NCI-H2029 treated with DMSO at 0.1 percent for 48 hours (cell line): ENCODE measurements at regions not wholly inside any gene's neighbourhood (a gene's known extent, or its start where the extent isn't known, plus 50 kb on each side); places are given as distances from the start of the nearest gene placed in this dataset.
"Not testable (repeated sequence)": the region's sequence is repeated elsewhere in the genome, so short reads cannot be mapped to it uniquely, and the experiment has no call there.

Experiments
- DNase-seq: peaks from one replicate; lab custom pipeline; 2025; lab: John Stamatoyannopoulos, UW

DNA sequence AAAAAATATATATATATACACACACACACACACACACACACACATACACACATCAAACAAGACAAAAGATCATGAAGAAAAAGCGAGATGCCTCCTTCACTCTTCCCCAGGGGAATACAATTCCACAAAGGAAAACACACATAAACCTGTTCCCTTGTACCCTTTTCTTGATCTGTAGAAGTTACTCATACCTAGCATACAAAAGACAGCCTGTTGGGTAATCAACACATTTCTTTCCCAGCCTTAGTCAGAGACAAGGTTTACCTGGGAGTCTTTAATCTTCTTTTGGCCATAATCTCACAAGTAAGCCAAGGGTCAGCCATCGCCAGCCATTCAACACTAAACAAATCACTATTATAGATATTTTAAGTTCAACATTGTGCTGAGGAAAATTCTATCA is 407.0 kb downstream of the SUCLG1 start:
- DNase-seq = no peak

DNA sequence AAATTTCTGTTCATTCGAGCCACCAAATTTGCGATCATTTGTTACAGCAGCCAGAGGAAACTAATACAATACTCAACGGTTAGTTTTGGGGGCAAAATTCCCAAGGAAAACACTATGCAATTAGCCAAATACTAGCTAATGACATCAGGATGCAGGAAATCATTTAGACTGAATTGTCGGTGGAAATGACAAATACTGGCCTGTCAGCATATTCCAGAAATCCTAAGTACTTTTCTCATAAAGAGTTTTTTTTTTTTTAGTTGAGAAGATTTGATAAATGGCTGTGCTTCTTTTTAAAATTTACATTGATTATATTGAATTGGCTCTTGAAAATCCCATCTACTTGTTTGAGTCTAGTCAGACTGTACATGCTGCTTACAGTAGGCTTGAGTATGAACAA is 410.1 kb downstream of the SUCLG1 start:
- DNase-seq = no peak

DNA sequence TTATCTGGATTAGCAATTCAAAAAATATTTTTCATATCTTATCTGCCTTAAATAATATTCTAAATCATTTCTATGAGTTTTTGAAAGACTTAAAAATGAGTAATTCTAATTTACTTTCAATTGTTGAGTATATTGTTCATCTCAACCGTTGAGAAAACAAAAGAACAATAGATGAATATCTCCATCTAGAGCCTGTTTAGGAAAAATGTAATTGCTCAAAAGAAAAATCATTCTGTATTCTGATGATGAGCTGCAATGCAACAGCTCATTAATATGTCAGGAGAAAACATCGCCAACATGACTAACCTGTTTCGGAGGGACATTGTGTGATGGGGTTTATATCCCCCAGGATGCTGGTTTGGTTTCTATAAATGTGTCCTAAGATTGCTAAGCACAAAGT is 417.6 kb downstream of the SUCLG1 start:
- no peak for DNase-seq

DNA sequence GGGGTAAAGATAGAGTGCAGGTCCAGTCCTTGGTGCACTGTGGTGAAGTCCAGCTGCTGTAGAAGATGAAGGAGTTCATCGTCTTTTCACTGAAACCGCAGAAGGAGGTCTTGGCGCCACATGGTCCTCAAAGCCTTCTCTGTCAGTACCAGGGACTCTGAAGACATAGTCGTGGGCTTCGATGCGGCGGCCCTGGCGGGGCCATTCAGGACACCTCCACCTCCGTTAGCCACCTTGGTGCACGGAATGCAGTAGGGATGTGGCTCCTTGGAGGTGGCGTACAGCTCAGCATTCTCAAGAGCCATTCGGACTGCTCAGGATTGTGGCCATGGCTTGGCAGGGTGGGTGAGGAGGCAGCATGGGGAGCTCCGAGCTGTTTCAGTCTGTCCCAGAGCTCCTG is 418.8 kb downstream of the SUCLG1 start:
- DNase-seq = no peak

DNA sequence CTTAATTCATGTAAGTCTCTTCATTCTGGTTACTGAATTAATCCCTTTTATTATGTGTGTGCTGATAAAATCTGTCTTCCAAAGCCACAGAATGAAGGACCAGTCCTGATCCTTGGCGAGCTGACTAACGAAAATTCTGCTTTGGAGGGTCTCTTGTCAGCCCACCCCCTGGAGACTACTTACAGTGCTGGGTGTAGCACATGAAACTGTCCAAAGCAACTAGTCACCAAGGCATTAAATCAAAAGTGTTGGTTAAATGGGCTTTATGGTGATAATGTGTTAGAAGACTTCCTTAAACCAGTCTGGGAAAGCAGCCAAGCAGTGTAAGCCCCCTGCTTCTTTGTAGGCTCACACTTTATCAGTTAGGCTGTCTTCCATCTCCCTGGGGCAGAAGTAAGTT is 420.2 kb downstream of the SUCLG1 start:
- no peak for DNase-seq

DNA sequence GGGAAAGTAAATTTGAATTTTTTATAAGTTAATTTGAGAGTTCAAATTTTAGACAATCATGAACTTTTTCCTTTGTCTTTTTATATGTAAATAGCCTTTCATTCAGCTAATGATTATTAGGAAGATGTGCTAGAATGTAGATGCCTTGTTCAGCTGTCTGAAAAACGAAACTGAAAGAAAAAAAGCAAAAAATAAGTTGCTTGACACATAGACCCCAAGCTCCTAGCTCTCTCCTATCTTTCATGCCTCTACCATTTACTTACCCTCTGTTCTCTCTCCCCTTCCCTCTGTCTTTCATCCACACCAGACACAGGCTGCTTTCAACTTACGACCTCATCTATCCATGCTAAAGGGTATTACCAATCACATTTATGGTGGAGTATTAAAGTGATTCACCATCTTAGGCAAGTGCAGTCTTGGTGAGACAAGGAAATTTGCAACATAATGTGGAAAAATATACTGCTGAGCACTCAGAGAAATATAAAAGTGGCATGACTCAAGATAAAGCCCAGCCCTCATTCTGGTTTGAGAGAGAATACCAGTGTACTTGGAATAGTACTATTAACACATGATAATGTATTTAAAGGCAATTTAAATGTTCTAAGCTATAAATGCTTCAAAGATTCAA is 425.6 kb downstream of the SUCLG1 start:
- DNase-seq = no peak

DNA sequence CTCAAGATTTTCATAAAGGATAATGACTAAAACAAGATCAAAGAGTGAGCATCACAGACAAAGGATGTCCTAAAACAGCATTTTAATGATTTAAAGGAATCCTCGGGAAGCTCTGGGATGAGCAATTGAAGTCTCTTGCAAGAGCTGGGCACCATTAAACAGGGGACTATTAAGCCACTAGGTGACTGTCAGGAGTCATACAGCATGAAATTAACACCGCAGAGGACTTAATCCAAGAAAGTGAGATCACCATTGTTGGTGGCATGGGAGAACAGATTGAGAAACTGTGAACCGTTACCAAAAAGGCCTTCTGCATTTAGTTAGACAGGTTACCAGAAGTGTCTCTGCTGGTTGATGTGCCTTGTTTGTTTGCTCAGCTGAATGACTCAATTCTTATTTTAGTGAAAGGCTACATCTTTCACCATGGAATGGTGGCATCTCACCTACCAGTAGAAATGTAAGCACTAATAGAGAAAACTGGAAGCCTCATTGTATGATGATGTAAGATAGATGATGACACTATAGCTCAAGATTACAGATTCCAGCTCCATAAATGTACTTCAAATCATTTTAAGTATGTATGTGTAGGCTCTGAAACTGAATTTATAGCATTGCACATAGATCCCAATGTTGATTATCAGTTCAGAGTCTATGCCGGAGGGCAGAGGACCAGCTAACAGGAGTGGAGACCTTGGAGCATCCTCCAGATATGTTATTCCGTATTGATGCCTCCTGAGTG is 427.6 kb downstream of the SUCLG1 start:
- no peak for DNase-seq

DNA sequence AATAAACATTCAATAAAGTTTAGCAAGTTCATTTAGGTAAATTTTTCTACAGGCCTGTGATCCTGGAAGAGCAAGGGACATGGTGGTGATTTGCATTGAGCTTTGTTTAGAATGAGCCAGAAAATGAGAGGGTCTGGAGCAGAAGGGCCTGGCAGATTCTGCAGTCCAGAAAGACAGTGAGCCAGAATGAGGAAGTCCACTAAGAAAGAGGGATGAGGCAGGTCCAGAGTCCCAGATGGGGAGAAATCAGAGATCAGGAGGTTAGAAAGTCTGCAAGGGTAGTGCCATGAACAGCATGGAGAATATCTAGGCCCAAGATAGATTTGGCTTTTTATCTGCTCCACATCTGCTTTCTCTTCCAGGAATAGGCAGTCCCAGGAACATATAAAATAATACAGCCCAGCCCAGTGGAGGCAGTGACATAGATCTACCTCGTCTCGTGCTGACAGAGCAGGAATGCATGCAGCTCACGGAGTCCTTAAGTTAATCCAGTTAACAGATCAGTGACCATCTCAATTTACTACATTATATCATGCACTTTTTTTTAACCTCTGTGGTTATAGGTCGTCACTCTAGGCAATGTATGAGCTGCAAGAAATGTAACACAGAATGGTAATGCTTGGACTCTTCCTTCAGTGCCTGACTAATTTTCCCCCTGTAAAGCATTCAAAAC is 429.0 kb downstream of the SUCLG1 start:
- no peak for DNase-seq

DNA sequence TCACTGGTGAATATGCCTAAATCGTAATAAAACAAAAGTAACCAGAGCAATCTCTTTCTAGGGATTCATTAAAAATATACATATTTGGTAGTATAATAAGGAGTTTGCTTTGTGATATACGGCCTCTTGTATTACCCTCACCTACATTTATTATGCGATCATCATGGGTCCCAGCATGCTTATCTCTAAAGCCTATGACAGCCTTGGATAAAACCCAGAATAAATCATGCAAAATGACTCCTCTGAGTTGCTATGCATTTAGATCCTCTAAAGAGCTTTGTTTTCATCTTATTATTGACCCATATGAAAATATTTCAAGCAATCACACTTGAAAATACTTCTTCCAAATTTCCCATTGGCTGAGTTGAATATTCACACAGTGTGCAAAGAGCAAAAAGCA is 432.3 kb downstream of the SUCLG1 start:
- DNase-seq = no peak

DNA sequence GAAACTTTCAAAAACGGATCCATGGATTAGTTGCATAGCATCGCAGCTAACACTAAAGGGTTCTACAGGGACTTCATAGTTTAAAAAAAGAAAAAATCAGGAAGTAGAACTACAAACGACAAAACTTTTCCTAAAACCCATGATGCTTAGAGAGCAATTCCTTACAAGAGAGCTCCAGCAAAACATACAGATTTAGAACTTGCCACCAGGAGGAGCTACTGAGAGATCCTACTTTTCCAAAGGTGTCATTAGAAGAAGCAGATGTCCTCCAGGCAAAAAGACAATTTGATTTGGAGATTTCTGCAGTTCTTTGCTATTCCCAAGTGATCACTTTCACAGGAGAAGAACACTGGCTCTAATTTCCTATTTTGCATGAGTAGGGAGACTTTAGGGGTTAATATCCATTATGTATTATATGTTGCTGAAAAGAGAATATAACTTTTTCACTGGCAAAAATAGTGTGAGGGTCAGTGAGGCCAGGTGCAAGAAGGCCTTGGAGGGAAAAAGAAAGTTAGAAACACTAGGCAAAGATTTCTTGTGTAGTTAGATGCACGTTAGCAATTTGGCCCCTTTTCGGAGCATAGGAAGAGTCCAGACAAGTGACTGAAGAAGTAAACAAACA is 436.2 kb downstream of the SUCLG1 start:
- DNase-seq = peak; percentile 36

DNA sequence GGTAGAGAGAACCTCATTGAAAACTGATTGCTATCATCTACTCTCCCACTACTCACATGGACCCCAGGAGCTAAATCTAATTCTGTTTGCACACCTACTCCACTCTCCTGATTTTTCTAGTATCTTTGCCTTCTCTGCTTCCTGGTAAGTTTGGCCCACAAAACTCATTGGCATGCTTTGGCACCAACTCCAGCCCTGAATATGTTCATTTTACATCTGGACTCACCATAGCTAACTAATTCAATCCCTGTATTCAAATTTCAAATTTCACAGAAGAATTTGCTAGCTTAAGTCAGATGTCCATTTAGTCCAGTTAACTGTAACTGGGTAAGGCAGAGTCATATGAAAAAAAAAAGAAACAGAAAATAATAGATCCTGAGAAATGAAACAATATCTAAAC is 442.1 kb downstream of the SUCLG1 start:
- DNase-seq = no peak

DNA sequence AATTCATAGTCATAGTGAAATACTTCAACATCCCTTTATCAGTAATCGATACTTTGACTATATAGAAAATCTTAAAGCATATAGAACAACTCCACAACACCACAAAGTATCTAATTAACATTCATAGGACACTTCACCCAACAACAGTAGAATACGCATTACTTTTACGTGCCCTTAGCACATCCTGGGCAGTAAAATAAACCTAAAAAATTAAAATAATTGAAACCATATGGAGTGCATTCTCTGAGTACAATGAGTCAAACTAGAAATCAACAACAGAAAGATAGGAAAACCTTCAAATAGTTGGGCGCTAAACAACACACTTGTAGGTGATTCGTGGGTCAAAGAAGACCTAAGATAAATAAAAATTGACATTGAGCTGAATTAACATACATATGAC is 442.9 kb downstream of the SUCLG1 start:
- DNase-seq = no peak

DNA sequence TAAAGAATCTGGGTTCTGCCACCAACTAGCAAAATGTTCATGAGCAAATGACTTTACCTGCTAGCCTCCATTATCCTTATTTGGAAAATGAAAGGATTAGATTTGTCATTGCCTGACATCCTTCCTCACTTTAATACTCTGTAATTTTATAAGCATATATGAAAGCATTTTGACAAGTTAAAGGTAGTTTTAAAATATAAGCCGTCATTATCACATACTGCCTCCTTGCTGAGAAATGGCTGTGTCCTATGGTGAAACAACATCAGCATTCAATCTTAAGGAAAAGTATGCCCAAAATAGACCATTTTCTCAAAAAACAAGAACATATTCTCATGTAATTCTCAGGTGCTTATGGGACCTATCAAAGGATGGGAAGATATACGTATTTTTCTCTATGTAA is 461.2 kb downstream of the SUCLG1 start:
- DNase-seq = no peak

DNA sequence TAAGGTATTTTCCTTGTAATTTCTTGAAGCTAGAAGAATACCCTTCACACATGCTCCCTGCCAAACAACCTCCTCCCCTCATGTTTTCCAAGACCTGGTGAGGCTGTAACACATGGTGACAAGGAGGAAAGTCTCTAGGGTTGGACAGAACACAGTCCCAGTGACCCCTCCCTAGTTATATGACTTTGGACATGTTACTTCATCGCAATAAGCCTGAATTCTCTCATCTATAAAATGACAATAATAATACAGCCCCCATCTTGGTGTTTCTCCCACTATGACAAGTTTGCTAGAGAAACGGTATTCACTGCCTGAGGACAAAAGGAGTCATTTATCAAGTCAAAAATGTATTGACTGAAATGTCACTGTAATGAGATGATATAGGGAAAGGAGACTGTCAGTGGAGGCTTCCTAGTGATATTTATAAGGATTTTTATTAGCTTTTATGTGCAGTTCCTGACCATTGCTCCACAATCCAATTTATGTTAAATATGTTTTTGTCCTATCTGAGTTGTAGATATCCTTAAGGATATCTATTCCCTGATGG is 464.4 kb downstream of the SUCLG1 start:
- no peak for DNase-seq

DNA sequence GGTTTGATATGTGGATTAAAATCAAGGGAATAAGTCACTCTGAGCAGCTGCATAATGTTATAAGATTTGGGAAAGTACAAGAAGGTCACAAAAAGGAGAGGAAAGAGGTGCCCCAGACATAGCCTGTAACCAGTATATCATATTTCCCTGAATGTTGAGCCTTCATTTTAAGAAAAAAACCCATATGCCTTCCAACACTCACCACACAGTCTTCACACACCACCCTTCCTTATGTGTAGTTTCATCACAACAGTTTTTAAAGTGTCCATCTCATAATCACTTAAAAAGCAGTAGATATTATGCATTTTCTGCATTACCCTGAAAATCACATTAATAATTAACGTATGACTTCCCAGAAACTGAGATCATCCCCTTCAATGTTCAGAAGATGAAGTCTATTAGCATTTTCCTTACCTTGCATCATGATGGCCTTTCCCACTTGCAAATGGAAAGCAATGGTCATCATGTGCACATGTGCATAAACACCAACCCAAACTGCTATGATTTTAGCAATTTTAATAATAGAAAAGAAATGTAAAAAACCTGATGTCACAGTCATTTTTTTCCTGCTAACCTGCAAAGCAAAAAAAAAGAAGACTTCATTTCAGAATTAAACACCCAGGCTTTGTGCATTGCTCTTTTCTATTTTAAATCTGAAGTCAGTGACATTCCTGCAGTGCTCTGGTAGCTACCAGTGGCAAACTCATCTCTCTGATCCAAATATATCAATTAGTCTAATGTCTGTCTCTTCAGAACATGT is 465.0 kb downstream of the SUCLG1 start:
- DNase-seq = no peak

DNA sequence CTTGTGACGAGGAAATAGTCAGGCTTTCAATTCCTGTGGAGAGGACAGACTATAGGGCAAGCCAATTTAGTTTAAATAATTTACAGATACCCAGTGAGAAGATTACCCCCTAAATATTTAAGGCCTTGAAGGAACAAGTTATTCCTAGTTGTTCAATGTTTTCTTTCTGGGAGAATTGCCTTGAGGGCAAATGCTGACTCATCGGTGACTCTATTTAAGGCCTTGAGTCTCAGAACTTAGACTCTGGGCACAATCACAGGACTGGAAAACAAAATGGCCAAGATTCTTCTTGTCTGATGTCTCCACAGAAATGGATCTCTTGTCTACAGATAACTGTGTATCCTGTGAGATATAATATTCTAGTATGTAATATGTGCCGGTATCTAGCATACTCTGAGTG is 467.1 kb downstream of the SUCLG1 start:
- no peak for DNase-seq

DNA sequence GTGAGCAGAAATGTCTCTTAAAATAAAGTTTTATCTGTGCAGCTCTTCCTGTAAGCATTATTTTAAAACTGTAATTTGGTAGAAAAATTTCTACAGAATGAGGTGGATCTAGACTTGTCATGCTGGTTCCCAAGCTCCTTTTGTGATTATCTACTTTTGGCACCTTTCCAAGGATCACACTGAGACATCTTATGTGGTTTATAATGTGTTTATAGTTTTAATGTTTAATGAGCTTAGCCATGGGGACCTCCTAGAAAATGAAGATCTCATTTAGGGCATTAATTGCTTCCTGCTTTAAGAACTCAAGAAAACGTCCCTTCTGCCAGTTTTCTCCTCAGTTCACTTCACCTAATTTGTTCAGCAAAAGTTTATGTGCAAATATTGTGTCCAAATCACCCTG is 468.4 kb downstream of the SUCLG1 start:
- no peak for DNase-seq

DNA sequence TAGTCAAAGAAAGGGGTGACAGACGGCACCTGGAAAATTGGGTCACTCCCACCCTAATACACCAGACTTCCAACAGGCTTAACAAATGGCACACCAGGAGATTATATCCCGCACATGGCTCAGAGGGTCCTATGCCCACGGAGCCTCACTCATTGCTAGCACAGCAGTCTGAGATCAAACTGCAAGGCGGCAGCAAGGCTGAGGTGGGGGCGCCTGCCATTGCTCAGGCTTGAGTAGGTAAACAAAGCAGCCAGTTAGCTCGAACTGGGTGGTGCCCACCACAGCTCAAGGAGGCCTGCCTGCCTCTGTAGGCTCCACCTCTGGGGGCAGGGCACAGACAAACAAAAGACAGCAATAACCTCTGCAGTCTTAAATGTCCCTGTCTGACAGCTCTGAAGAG is 482.5 kb downstream of the SUCLG1 start:
- DNase-seq = not testable (repeated sequence)

DNA sequence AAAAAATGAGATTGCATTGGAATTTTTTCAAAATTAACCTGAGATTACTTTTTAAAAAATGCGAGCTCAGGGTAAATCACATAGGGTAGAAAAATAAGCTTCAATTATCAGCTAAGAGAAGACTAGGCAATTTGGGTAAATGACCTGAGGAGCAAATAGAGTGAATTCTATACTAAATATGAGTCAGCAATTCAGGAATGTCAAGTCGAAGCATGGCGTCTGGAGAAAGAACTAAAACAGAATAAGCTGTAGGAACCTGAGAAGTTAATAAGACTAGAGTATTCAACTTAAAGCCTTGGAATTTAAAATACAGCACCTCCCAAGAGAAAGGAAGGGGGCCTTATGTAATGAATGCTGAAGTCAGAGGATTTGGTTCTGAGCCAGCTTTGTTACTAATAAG is 487.0 kb downstream of the SUCLG1 start:
- DNase-seq = no peak

DNA sequence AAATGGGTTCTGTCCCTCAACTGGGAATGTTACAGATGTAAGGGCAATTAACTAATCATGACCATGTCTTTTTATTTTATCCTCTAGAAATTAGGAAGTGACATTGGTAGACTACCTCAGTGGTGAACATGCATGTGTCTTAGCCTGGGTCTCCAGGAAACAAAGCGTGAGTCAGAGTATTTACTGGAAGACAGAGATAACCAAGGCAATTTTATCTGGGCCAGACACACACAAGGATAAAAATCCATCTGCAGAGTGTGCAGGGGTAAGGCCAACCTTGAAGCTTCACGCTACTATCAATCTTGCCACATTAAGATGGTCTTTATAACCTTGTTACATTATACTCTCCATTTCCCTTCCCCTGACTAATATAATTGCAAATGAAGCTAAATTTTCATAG is 487.5 kb downstream of the SUCLG1 start:
- no peak for DNase-seq

DNA sequence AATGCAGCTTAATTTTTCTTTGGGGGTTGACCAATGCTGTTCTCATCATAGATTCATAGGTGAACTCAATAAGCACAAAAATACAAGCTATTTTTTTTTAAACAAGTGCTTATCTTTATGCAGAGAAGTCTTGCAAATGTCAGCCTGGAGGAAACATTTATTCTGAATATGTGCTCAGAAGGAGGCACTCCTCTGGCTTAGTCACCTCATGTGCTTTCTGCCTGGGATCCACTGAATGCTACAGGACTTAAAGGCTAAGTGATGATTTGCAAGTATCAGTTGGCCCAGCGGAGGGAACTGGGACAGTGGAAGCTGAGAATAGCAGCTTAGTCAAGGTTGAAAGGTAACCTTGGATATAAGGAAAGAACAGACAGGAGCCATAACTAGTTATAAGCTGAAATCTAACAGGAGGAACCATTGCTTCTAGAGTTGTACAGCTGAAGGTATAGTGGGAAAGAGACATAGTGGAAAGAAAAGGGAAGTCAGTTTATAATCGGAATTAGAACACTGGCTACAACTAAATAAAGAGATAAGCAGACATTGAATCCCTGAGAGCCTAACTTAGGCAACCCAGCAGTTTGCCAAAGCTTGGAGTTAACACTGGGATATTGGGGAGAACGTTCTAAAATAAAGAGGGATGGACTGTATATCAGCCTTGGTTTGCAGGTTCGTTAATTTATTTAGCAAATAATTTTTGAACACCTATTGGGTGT is 488.7 kb downstream of the SUCLG1 start:
- no peak for DNase-seq
